Testis (tissue), 2 donors: ENCODE measurements at regions not wholly inside any gene's neighbourhood (a gene's known extent, or its start where the extent isn't known, plus 50 kb on each side); places are given as distances from the start of the nearest gene placed in this dataset.

Source experiments
- CTCF ChIP-seq, 3 experiments: fragments of 450-650 bp in 2 of 3; fragments of 200-600 bp in 1 of 3; sonication (generic) in 1 of 3; IDR thresholded peaks; one replicate each; pipeline ENCODE4 v1.5.1; 2016 to 2019; ENCODE audit warnings: antibody characterized with exemption in 3 of 3, mild to moderate bottlenecking in 2 of 3, moderate library complexity in 1 of 3
- POLR2A ChIP-seq: fragments of 450-650 bp; IDR thresholded peaks from one replicate; pipeline ENCODE4 v1.6.1; 2017; ENCODE audit warnings: antibody characterized with exemption, mild to moderate bottlenecking, moderate library complexity

GRCh38 chr2:122583159-122583917, 827.9 kb downstream of the TSN start:
- TF ChIP-seq CTCF (IDR thresholded peaks at IDR 0.05) (no peak), POLR2A (no peak)
